ENCODE measurements at regions not wholly inside any gene's neighbourhood (a gene's known extent, or its start where the extent isn't known, plus 50 kb on each side); places are given as distances from the start of the nearest gene placed in this dataset.
A peak's percentile ranks its signal among the peaks of the same experiment; 100 is the strongest.

DNA sequence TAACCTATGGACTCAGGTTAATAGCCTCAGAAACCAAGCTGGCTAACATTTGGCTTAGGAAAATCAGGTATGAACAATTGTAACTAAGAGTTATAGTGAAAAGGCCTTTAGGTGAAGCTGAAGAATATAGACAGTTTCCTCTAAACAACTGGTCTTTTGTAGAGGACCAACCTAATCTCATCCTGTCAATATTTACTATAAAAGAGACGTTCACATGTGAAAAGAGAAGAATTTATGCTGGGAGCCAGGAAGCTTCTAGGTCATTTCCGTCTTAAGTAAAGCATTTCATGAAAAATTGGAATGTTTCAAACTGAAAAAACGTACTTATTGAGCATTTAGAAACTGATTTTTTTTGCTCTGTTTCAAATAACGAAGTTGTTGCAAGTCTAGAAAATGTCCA, 764.3 kb upstream of the GOLIM4 start (continued):
- TF ChIP-seq, protein P1, sequence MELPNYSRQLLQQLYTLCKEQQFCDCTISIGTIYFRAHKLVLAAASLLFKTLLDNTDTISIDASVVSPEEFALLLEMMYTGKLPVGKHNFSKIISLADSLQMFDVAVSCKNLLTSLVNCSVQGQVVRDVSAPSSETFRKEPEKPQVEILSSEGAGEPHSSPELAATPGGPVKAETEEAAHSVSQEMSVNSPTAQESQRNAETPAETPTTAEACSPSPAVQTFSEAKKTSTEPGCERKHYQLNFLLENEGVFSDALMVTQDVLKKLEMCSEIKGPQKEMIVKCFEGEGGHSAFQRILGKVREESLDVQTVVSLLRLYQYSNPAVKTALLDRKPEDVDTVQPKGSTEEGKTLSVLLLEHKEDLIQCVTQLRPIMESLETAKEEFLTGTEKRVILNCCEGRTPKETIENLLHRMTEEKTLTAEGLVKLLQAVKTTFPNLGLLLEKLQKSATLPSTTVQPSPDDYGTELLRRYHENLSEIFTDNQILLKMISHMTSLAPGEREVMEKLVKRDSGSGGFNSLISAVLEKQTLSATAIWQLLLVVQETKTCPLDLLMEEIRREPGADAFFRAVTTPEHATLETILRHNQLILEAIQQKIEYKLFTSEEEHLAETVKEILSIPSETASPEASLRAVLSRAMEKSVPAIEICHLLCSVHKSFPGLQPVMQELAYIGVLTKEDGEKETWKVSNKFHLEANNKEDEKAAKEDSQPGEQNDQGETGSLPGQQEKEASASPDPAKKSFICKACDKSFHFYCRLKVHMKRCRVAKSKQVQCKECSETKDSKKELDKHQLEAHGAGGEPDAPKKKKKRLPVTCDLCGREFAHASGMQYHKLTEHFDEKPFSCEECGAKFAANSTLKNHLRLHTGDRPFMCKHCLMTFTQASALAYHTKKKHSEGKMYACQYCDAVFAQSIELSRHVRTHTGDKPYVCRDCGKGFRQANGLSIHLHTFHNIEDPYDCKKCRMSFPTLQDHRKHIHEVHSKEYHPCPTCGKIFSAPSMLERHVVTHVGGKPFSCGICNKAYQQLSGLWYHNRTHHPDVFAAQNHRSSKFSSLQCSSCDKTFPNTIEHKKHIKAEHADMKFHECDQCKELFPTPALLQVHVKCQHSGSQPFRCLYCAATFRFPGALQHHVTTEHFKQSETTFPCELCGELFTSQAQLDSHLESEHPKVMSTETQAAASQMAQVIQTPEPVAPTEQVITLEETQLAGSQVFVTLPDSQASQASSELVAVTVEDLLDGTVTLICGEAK (IDR thresholded peaks at IDR 0.05), result no peak
- TF ChIP-seq, protein P1 (CRISPR knock-in tag; IDR thresholded peaks at IDR 0.05), result no peak
- TF ChIP-seq BHLHE40 (IDR thresholded peaks at IDR 0.05; ENCODE audit: low read length) (no peak), TAF1 (CRISPR knock-in tag; IDR thresholded peaks at IDR 0.05) (no peak), PCBP2 (optimal IDR thresholded peaks at IDR 0.05; ENCODE audit: low read depth, low read length, poor library complexity, severe bottlenecking) (no peak), FOXK1 (CRISPR knock-in tag; IDR thresholded peaks at IDR 0.05; ENCODE audit: borderline replicate concordance, low read depth) (no peak), RXRB (CRISPR knock-in tag; IDR thresholded peaks at IDR 0.05; ENCODE audit: borderline replicate concordance) (peak; percentile 50; the same call in 1 of the 2 replicates), HES4 (CRISPR knock-in tag; IDR thresholded peaks at IDR 0.05; ENCODE audit: borderline replicate concordance) (no peak), ZNF3 (CRISPR knock-in tag; IDR thresholded peaks at IDR 0.05) (no peak), CREM (IDR thresholded peaks at IDR 0.05) (no peak), CREM (CRISPR knock-in tag; IDR thresholded peaks at IDR 0.05) (no peak), ZNF207 (IDR thresholded peaks at IDR 0.05; ENCODE audit: borderline replicate concordance) (no peak), ELF3 (CRISPR knock-in tag; IDR thresholded peaks at IDR 0.05) (peak; percentile 57; the same call in 1 of the 2 replicates), ZNF674 (CRISPR knock-in tag; IDR thresholded peaks at IDR 0.05; ENCODE audit: low read depth) (no peak), PHF5A (CRISPR knock-in tag; IDR thresholded peaks at IDR 0.05; ENCODE audit: low read depth, unreplicated experiment) (no peak), ZNF33A (CRISPR knock-in tag; IDR thresholded peaks at IDR 0.05; ENCODE audit: borderline replicate concordance) (no peak)
- TF ChIP-seq, protein P2, sequence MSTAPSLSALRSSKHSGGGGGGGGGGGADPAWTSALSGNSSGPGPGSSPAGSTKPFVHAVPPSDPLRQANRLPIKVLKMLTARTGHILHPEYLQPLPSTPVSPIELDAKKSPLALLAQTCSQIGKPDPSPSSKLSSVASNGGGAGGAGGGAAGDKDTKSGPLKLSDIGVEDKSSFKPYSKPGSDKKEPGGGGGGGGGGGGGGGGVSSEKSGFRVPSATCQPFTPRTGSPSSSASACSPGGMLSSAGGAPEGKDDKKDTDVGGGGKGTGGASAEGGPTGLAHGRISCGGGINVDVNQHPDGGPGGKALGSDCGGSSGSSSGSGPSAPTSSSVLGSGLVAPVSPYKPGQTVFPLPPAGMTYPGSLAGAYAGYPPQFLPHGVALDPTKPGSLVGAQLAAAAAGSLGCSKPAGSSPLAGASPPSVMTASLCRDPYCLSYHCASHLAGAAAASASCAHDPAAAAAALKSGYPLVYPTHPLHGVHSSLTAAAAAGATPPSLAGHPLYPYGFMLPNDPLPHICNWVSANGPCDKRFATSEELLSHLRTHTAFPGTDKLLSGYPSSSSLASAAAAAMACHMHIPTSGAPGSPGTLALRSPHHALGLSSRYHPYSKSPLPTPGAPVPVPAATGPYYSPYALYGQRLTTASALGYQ (CRISPR knock-in tag; IDR thresholded peaks at IDR 0.05), result 0 out of 2 replicates have a peak, but pooled peaks have one; percentile 18
- TF ChIP-seq, protein P3, sequence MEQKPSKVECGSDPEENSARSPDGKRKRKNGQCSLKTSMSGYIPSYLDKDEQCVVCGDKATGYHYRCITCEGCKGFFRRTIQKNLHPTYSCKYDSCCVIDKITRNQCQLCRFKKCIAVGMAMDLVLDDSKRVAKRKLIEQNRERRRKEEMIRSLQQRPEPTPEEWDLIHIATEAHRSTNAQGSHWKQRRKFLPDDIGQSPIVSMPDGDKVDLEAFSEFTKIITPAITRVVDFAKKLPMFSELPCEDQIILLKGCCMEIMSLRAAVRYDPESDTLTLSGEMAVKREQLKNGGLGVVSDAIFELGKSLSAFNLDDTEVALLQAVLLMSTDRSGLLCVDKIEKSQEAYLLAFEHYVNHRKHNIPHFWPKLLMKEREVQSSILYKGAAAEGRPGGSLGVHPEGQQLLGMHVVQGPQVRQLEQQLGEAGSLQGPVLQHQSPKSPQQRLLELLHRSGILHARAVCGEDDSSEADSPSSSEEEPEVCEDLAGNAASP (CRISPR knock-in tag; IDR thresholded peaks at IDR 0.05; ENCODE audit: borderline replicate concordance), result peak; percentile 44; the same call in 1 of the 2 replicates
- TF ChIP-seq, protein P4, sequence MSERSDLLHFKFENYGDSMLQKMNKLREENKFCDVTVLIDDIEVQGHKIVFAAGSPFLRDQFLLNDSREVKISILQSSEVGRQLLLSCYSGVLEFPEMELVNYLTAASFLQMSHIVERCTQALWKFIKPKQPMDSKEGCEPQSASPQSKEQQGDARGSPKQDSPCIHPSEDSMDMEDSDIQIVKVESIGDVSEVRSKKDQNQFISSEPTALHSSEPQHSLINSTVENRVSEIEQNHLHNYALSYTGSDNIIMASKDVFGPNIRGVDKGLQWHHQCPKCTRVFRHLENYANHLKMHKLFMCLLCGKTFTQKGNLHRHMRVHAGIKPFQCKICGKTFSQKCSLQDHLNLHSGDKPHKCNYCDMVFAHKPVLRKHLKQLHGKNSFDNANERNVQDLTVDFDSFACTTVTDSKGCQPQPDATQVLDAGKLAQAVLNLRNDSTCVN (CRISPR knock-in tag; IDR thresholded peaks at IDR 0.05; ENCODE audit: borderline replicate concordance), result no peak
